OCI-LY1 (cell line): ENCODE measurements at regions not wholly inside any gene's neighbourhood (a gene's known extent, or its start where the extent isn't known, plus 50 kb on each side); places are given as distances from the start of the nearest gene placed in this dataset.

ENCODE experiments used
- EZH2 ChIP-seq: fragments of 200-600 bp; sonication (generic), shearing (Covaris generic); IDR thresholded peaks from 2 replicates; pipeline ENCODE4 v1.8.0; 2017; ENCODE audit warnings: borderline replicate concordance, mixed run types, mild to moderate bottlenecking, antibody characterized with exemption, low read length, moderate library complexity, mixed read lengths
- TF ChIP-seq, protein P1 (sequence below): fragments of 200-600 bp; sonication (generic), shearing (Covaris generic); IDR thresholded peaks from 2 replicates; pipeline ENCODE4 v1.5.1; 2017; ENCODE audit warnings: mild to moderate bottlenecking, antibody characterized with exemption, low read length, moderate library complexity, mixed read lengths

DNA sequence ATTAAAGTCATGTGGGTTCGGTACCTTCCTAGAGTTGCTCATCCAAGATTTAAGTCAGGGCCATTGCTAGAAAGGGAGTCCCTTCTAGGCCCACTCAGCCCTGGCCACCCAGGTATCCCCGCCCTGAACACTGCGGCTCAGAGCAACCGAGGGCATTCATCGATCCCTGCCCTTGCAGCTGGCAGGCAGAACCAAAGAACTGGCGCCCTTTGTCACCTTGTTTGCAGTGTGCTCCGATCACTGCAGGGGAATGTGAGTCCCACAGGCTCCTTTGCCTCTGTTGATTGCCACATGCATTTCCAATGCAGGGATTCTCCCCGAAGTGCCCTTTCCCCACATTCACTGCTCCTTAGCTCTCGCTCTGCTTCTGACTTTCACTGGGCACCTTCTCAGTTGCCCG is 108.5 kb downstream of the CMPK2 start:
- TF ChIP-seq, protein P1, sequence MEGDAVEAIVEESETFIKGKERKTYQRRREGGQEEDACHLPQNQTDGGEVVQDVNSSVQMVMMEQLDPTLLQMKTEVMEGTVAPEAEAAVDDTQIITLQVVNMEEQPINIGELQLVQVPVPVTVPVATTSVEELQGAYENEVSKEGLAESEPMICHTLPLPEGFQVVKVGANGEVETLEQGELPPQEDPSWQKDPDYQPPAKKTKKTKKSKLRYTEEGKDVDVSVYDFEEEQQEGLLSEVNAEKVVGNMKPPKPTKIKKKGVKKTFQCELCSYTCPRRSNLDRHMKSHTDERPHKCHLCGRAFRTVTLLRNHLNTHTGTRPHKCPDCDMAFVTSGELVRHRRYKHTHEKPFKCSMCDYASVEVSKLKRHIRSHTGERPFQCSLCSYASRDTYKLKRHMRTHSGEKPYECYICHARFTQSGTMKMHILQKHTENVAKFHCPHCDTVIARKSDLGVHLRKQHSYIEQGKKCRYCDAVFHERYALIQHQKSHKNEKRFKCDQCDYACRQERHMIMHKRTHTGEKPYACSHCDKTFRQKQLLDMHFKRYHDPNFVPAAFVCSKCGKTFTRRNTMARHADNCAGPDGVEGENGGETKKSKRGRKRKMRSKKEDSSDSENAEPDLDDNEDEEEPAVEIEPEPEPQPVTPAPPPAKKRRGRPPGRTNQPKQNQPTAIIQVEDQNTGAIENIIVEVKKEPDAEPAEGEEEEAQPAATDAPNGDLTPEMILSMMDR, result no peak
- TF ChIP-seq EZH2, result no peak
